Neutrophil (primary cell): ENCODE measurements at regions not wholly inside any gene's neighbourhood (a gene's known extent, or its start where the extent isn't known, plus 50 kb on each side); places are given as distances from the start of the nearest gene placed in this dataset.

ENCODE experiments used
- H3K27ac ChIP-seq: fragments of 200-600 bp; sonication (generic); 2 replicates; pipeline ENCODE4 v1.5.1; 2016; ENCODE audit warnings: mild to moderate bottlenecking, moderate library complexity
- H3K27me3 ChIP-seq: fragments of 200-600 bp; sonication (generic); 2 replicates; pipeline ENCODE4 v1.6.0; 2016; ENCODE audit warnings: mild to moderate bottlenecking
- H3K36me3 ChIP-seq: fragments of 200-600 bp; sonication (generic); 2 replicates; pipeline ENCODE4 v1.5.1; 2017
- H3K4me1 ChIP-seq, 2 experiments: fragments of 200-600 bp in 1 of 2; sonication (generic) in 1 of 2; 1 replicate in 1 of 2; 2 replicates in 1 of 2; pipeline versions ENCODE4 v1.5.1 to v1.6.1; 2013 to 2016; ENCODE audit warnings: low read depth in 1 of 2, low read length in 1 of 2, mild to moderate bottlenecking in 1 of 2, moderate library complexity in 1 of 2; ENCODE audit not compliant: control insufficient read depth in 1 of 2, insufficient read depth in 1 of 2
- H3K4me3 ChIP-seq, 2 experiments: fragments of 200-600 bp in 1 of 2; sonication (generic) in 1 of 2; 1 replicate in 1 of 2; 2 replicates in 1 of 2; pipeline ENCODE4 v1.5.1; 2013 to 2016; ENCODE audit warnings: low read depth in 1 of 2, low read length in 1 of 2, mild to moderate bottlenecking in 1 of 2, moderate library complexity in 1 of 2
- H3K9me3 ChIP-seq: fragments of 200-600 bp; sonication (generic); 2 replicates; pipeline ENCODE4 v1.5.1; 2016
- TF ChIP-seq, protein P1 (sequence below): fragments of 200-600 bp; sonication (generic); IDR thresholded peaks from 2 replicates; pipeline ENCODE4 v1.5.1; 2016; ENCODE audit warnings: antibody characterized with exemption

DNA sequence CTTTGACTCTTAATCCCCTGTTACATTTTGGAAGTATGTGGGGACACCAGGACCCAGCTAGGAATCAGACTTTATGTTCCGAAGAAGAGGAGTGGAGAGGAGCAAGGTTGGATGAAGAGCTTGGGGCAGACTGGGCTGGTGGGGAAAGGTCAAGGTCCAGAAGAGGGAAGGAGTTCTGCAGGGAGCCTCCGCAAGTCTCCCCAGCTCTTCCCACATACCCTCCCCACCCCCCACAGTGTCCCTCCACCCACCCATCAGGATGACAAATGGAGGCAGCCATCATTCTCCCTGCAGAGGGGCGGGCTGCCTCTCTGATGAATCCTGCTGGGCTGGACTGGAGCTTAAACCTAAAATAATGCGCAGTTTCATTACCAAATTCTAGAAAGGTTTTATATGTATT lies 77.2 kb downstream of the ACKR3 start:
- H3K27ac ChIP-seq = no peak overlapping the region
- no peaks in the 10 kb centered on the region for H3K4me1 ChIP-seq
- no peak overlapping the region for H3K4me3 ChIP-seq
- no peaks in the 10 kb centered on the region for H3K36me3 ChIP-seq
- TF ChIP-seq, protein P1, sequence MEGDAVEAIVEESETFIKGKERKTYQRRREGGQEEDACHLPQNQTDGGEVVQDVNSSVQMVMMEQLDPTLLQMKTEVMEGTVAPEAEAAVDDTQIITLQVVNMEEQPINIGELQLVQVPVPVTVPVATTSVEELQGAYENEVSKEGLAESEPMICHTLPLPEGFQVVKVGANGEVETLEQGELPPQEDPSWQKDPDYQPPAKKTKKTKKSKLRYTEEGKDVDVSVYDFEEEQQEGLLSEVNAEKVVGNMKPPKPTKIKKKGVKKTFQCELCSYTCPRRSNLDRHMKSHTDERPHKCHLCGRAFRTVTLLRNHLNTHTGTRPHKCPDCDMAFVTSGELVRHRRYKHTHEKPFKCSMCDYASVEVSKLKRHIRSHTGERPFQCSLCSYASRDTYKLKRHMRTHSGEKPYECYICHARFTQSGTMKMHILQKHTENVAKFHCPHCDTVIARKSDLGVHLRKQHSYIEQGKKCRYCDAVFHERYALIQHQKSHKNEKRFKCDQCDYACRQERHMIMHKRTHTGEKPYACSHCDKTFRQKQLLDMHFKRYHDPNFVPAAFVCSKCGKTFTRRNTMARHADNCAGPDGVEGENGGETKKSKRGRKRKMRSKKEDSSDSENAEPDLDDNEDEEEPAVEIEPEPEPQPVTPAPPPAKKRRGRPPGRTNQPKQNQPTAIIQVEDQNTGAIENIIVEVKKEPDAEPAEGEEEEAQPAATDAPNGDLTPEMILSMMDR = no peak
- H3K27me3 ChIP-seq = peaks cover 56% of the 10 kb centered on the region
- H3K9me3 ChIP-seq = no peaks in the 10 kb centered on the region

DNA sequence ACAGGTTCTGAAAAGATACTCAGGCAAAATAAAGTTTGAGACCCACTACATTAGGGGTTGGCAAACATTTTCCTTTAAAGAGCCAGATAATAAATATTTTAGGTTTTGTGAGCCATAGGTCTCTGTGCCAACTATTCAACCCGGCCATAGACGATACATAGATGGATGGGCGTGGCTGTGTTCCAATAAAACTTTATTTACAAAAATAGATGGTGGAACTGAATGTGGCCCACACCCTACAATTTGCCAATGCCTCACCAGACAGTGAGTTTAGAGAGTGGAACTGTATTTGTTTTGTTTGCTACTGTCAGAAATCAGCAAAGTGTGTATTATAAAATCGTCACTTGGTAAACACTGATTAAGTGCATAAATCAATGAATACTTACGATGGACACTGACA lies 78.0 kb downstream of the ACKR3 start:
- Histone ChIP-seq H3K27ac (no peak overlapping the region), H3K4me1 (no peaks in the 10 kb centered on the region), H3K27me3 (peaks cover 57% of the 10 kb centered on the region), H3K4me3 (no peak overlapping the region), H3K36me3 (no peaks in the 10 kb centered on the region), H3K9me3 (no peaks in the 10 kb centered on the region)
- TF ChIP-seq, protein P1 = no peak

DNA sequence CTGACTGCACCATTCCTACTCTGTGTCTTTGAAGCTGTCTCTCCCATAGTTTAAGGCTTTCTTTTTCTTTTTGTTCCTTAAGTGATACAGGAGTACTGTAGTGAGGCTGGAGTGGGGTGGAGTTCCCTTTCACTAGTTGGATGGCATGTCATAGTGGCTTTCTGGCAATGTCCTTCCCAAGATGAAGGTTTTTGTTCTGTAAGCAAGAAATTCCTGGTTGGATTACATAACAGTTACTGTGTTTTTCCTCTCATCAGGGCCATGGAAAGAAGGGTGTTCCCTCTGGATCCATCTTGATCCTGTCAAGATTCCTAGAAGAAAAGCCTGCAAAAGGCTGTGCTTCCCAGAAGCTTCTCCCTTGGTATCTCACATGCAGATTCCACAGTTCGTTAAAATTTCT lies 84.2 kb downstream of the ACKR3 start:
- H3K4me3 ChIP-seq = no peak overlapping the region
- H3K36me3 ChIP-seq = no peaks in the 10 kb centered on the region
- H3K27ac ChIP-seq = no peak overlapping the region
- TF ChIP-seq, protein P1 = no peak
- H3K27me3 ChIP-seq = peaks cover 26% of the 10 kb centered on the region
- no peaks in the 10 kb centered on the region for H3K9me3 ChIP-seq
- no peaks in the 10 kb centered on the region for H3K4me1 ChIP-seq

DNA sequence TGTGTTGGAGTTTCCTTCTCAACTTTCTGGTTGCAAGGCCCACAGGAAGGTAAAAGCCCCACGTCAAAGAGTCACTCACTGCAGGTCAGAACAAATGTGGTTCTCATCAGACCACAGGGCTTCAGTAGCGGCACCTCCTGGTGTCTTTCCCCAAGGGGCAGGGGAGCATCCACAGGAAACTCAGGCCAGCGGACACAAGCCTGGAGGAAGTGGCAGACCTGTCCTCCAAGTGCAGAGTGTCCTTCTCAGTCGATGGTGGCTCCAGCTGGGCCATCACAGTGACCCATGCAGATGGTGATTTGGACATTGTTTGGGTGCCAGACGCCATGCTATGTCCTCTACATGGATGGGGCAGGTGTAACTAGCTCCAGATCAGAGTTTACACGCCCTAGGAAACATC lies 84.9 kb downstream of the ACKR3 start:
- H3K27me3 ChIP-seq = peaks cover 29% of the 10 kb centered on the region
- H3K36me3 ChIP-seq = no peaks in the 10 kb centered on the region
- no peak overlapping the region for H3K27ac ChIP-seq
- TF ChIP-seq, protein P1 = no peak
- no peaks in the 10 kb centered on the region for H3K4me1 ChIP-seq
- no peaks in the 10 kb centered on the region for H3K9me3 ChIP-seq
- H3K4me3 ChIP-seq = no peak overlapping the region

DNA sequence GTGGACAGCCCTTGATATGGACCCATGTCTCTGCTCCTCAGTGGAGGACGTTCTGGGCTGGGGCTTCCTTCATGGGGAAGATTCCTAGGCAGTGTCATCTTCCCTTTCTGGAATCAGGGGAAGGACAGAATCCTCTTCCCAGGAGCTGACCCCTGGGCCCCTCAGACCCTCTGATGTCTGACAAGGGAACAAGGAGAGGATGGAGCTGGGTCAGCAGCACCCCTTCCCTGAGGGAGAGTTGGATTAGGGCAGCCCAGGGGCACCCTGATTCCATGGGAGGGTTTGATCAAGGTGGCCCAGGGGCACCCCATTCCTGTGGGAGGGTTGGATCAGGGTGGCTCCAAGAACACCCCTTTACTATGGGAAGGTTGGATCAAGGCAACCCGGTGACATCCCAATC lies 86.5 kb downstream of the ACKR3 start:
- Histone ChIP-seq H3K4me1 (no peaks in the 10 kb centered on the region), H3K4me3 (no peak overlapping the region), H3K27me3 (peaks cover 41% of the 10 kb centered on the region), H3K36me3 (no peaks in the 10 kb centered on the region), H3K9me3 (no peaks in the 10 kb centered on the region), H3K27ac (no peak overlapping the region)
- TF ChIP-seq, protein P1 = no peak

DNA sequence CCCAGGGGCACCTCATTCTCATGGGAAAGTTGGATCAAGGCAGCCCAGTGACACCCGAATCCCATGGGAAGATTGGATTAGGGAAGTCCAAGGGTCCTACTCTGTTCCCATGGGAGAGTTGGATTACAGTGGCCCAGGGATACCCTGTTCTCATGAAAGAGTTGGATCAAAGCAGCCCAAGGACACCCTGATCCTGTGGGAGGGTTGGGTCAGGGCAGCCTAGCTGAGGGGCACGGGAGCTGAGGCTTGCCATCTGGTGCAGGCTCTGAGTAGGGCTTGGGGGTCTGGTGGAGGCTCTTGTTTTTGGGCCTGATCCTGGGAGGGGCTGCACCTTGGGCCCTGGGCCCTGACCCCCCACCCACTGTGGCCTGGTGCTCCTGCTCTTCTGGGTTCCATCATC lies 87.1 kb downstream of the ACKR3 start:
- peaks cover 47% of the 10 kb centered on the region for H3K27me3 ChIP-seq
- H3K27ac ChIP-seq = no peak overlapping the region
- TF ChIP-seq, protein P1 = no peak
- no peaks in the 10 kb centered on the region for H3K4me1 ChIP-seq
- H3K9me3 ChIP-seq = no peaks in the 10 kb centered on the region
- H3K36me3 ChIP-seq = no peaks in the 10 kb centered on the region
- H3K4me3 ChIP-seq = no peak overlapping the region
